SK-N-SH (cell line): ENCODE measurements at regions not wholly inside any gene's neighbourhood (a gene's known extent, or its start where the extent isn't known, plus 50 kb on each side); places are given as distances from the start of the nearest gene placed in this dataset.

Source experiments
- CTCF ChIA-PET: fragments of 300-600, 350-600 bp; formaldehyde crosslinking; extraction: SDS; loops from one replicate; lab custom pipeline; 2021; lab: Yijun Ruan, JAX
- POLR2A ChIA-PET: fragments of 350-600 bp; sonication (Branson Sonifier 250); formaldehyde crosslinking; extraction: SDS; loops from one replicate; lab custom pipeline; 2020; ENCODE audit warnings: antibody characterized with exemption, inconsistent platforms; lab: Yijun Ruan, JAX
- DNase-seq: peaks from one replicate; pipeline ENCODE4 v3.0.0; 2012
- H2AFZ ChIP-seq: fragments of 200-600 bp; sonication (generic); 2 replicates; pipeline ENCODE4 v1.8.1; 2016; ENCODE audit warnings: antibody characterized with exemption, mild to moderate bottlenecking, low read depth
- H3F3A ChIP-seq: fragments of 200-600 bp; sonication (generic); replicated peaks from 2 replicates; pipeline ENCODE3; 2016; ENCODE audit warnings: antibody characterized with exemption, mild to moderate bottlenecking; ENCODE audit not compliant: insufficient read depth
- H3K27ac ChIP-seq, 2 experiments: fragments of 200-500 bp in 1 of 2; fragments of 200-600 bp in 1 of 2; sonication (Bioruptor generic) in 1 of 2; sonication (generic), shearing (Covaris generic) in 1 of 2; 2 replicates each; pipeline versions ENCODE4 v1.5.1 to v1.6.1; 2014 to 2016; ENCODE audit warnings: low read depth in 2 of 2, inconsistent platforms in 1 of 2, low read length in 1 of 2, mild to moderate bottlenecking in 1 of 2, mixed read lengths in 1 of 2
- H3K27me3 ChIP-seq: fragments of 200-600 bp; sonication (generic), shearing (Covaris generic); 2 replicates; pipeline ENCODE4 v1.6.1; 2016; ENCODE audit warnings: mixed run types; ENCODE audit not compliant: insufficient read depth
- H3K36me3 ChIP-seq, 2 experiments: fragments of 200-500 bp in 1 of 2; fragments of 200-600 bp in 1 of 2; sonication (Bioruptor generic) in 1 of 2; sonication (generic) in 1 of 2; replicated peaks in 1 of 2; 2 replicates each; pipeline versions ENCODE3 to v1.5.1; 2014 to 2016; ENCODE audit warnings: low read length in 1 of 2, mild to moderate bottlenecking in 1 of 2; ENCODE audit not compliant: insufficient read depth in 2 of 2, control insufficient read depth in 1 of 2
- H3K4me1 ChIP-seq, 2 experiments: fragments of 200-500 bp in 1 of 2; fragments of 200-600 bp in 1 of 2; sonication (Bioruptor generic) in 1 of 2; sonication (generic), shearing (Covaris generic) in 1 of 2; 2 replicates each; pipeline versions ENCODE4 v1.5.1 to v1.6.1; 2014 to 2016; ENCODE audit warnings: low read depth in 1 of 2, low read length in 1 of 2, mixed run types in 1 of 2; ENCODE audit not compliant: insufficient read depth in 2 of 2, control insufficient read depth in 1 of 2
- H3K4me2 ChIP-seq: fragments of 200-600 bp; sonication (generic), shearing (Covaris generic); 2 replicates; pipeline ENCODE4 v1.6.1; 2017; ENCODE audit warnings: mixed run types
- H3K4me3 ChIP-seq, 2 experiments: fragments of 200-500 bp in 1 of 2; fragments of 200-600 bp in 1 of 2; sonication (Bioruptor generic) in 1 of 2; sonication (generic), shearing (Covaris generic) in 1 of 2; 2 replicates each; pipeline versions ENCODE4 v1.5.1 to v1.8.1; 2014 to 2016; ENCODE audit warnings: low read depth in 2 of 2, inconsistent platforms in 1 of 2, low read length in 1 of 2, mild to moderate bottlenecking in 1 of 2, mixed read lengths in 1 of 2, moderate library complexity in 1 of 2
- H3K79me2 ChIP-seq: fragments of 200-600 bp; sonication (generic); 2 replicates; pipeline ENCODE4 v1.8.1; 2017; ENCODE audit warnings: mild to moderate bottlenecking; ENCODE audit not compliant: insufficient read depth
- H3K9ac ChIP-seq: fragments of 200-600 bp; sonication (generic); 2 replicates; pipeline ENCODE4 v1.6.1; 2017; ENCODE audit warnings: mixed run types
- H3K9me2 ChIP-seq: fragments of 200-600 bp; sonication (generic); 2 replicates; pipeline ENCODE4 v1.6.1; 2017; ENCODE audit warnings: mixed run types
- H3K9me3 ChIP-seq: fragments of 200-600 bp; sonication (generic); 2 replicates; pipeline ENCODE4 v1.6.1; 2017; ENCODE audit warnings: mixed run types, mild to moderate bottlenecking, moderate library complexity
- H4K20me1 ChIP-seq: fragments of 200-600 bp; sonication (generic); 2 replicates; pipeline ENCODE4 v1.6.1; 2017; ENCODE audit warnings: mild to moderate bottlenecking, mixed run types; ENCODE audit not compliant: insufficient read depth
- CTCF ChIP-seq: fragments of 200-600 bp; sonication (generic); IDR thresholded peaks from 2 replicates; pipeline ENCODE4 v1.6.1; 2017; ENCODE audit warnings: antibody characterized with exemption, mild to moderate bottlenecking, moderate library complexity
- GABPA ChIP-seq: IDR thresholded peaks from 2 replicates; pipeline ENCODE4 v1.4.0; 2012; ENCODE audit warnings: low read depth, mild to moderate bottlenecking
- NRF1 ChIP-seq: IDR thresholded peaks from 2 replicates; pipeline ENCODE4 v1.6.1; 2012; ENCODE audit warnings: low read depth, mild to moderate bottlenecking, low read length
- POLR2AphosphoS5 ChIP-seq: IDR thresholded peaks from 2 replicates; pipeline ENCODE4 v1.6.1; 2012; ENCODE audit warnings: low read depth, low read length
- RAD21 ChIP-seq: IDR thresholded peaks from 2 replicates; pipeline ENCODE4 v1.6.1; 2012; ENCODE audit warnings: mild to moderate bottlenecking, low read length
- SIN3A ChIP-seq: IDR thresholded peaks from 2 replicates; pipeline ENCODE4 v1.6.1; 2012; ENCODE audit warnings: low read depth, mild to moderate bottlenecking, low read length, moderate library complexity, borderline replicate concordance
- SMC3 ChIP-seq: IDR thresholded peaks from 2 replicates; pipeline ENCODE4 v1.6.1; 2012; ENCODE audit warnings: low read depth, low read length, improper control_type of control experiment
- TCF12 ChIP-seq: IDR thresholded peaks from 2 replicates; pipeline ENCODE4 v1.4.0; 2012
- WGBS: methylation state at CpG from one replicate; pipeline ENCODE4 v1.1.6; 2017; ENCODE audit warnings: low lambda C conversion rate; 5-methylcytosine and 5-hydroxymethylcytosine counted together
- TF ChIP-seq, protein P1 (sequence below): IDR thresholded peaks from 2 replicates; pipeline ENCODE4 v1.6.1; 2012; ENCODE audit warnings: mild to moderate bottlenecking, low read depth, low read length, moderate library complexity
- TF ChIP-seq, protein P2 (sequence below): fragments of 150-350 bp; IDR thresholded peaks from 2 replicates; pipeline ENCODE4 v1.6.1; 2017; ENCODE audit warnings: antibody characterized with exemption, low read length, low read depth, borderline replicate concordance

DNA sequence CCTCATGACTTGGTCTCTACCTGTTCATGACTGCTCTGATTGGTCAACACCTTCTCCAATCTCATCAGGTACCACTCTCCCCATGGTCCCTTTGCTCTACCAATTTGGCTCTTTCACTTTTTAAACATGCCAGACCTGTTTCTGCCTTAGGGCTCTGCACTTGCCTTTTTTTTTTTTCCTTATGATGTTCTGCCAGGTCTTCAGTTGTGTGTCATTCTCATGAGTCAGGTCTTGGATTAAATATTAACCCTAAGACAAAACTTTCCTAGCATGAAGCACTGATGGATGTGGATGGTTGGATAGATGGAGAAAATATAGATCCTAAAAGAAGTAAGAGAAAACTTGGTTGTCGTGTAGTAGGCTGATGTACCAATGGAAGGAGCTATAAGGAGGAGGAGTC lies 219.3 kb downstream of the TTC32 start:
- no peaks in the 10 kb centered on the region for H3K9me2 ChIP-seq
- ChIA-PET CTCF (interaction anchor here (1.1 kb wide), 1 partner anchor 28 kb away, joined by 3 read pairs; no protein-coding TSS in a partner anchor), POLR2A (no interaction called here)
- no peak overlapping the region for H3K27ac ChIP-seq
- DNase-seq = no peak
- TF ChIP-seq CTCF = no peak
- no peak for TF ChIP-seq RAD21
- TF ChIP-seq, protein P1, sequence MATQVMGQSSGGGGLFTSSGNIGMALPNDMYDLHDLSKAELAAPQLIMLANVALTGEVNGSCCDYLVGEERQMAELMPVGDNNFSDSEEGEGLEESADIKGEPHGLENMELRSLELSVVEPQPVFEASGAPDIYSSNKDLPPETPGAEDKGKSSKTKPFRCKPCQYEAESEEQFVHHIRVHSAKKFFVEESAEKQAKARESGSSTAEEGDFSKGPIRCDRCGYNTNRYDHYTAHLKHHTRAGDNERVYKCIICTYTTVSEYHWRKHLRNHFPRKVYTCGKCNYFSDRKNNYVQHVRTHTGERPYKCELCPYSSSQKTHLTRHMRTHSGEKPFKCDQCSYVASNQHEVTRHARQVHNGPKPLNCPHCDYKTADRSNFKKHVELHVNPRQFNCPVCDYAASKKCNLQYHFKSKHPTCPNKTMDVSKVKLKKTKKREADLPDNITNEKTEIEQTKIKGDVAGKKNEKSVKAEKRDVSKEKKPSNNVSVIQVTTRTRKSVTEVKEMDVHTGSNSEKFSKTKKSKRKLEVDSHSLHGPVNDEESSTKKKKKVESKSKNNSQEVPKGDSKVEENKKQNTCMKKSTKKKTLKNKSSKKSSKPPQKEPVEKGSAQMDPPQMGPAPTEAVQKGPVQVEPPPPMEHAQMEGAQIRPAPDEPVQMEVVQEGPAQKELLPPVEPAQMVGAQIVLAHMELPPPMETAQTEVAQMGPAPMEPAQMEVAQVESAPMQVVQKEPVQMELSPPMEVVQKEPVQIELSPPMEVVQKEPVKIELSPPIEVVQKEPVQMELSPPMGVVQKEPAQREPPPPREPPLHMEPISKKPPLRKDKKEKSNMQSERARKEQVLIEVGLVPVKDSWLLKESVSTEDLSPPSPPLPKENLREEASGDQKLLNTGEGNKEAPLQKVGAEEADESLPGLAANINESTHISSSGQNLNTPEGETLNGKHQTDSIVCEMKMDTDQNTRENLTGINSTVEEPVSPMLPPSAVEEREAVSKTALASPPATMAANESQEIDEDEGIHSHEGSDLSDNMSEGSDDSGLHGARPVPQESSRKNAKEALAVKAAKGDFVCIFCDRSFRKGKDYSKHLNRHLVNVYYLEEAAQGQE = no peak
- TF ChIP-seq TCF12 = no peak
- no peak for TF ChIP-seq GABPA
- no peak for TF ChIP-seq NRF1
- H3K4me2 ChIP-seq = no peak overlapping the region
- no peaks in the 10 kb centered on the region for H3K36me3 ChIP-seq
- no peaks in the 10 kb centered on the region for H3F3A ChIP-seq
- no peaks in the 10 kb centered on the region for H3K4me1 ChIP-seq
- WGBS = 5% methylated on average over 1 of the region's 1 CpG
- no peak overlapping the region for H2AFZ ChIP-seq
- no peaks in the 10 kb centered on the region for H4K20me1 ChIP-seq
- peaks cover 10% of the 10 kb centered on the region; the same call in 1 of the 2 replicates for H3K27me3 ChIP-seq
- H3K9ac ChIP-seq = no peak overlapping the region
- H3K79me2 ChIP-seq = no peaks in the 10 kb centered on the region
- H3K4me3 ChIP-seq = no peak overlapping the region
- no peaks in the 10 kb centered on the region for H3K9me3 ChIP-seq

DNA sequence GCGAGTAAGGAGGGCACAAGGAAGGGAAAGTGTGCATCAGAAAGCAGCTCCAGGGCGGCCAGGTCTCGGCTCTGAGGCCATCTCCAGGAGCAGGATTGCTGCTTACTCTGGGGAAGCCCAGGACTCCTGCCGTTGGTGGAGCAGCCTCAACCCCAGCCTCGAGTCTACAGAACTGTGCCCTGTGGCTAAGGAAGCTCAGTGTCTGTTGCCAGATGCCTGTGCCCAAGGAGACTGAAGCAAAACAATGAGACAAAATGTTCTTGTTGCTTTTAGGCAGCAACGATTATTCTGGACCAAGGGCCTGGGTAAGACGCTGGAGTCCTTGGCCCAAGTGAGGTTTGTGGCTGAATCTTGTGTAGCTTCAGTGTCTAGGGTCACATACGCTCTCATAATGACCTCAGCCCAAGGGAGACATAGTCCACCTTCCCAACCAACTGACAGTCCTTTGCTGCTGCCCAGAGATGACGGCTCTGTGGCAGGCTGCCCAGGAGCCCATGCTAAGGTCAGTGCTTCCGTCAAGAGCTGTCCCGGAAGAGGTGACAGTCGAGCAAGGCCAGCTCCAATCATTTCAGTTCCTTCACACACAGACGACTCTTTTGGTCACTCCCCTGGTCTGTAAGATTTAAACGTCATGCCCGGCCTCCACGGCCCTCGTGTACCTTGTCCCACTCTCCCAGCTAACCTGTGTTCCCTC lies 223.8 kb downstream of the TTC32 start:
- Histone ChIP-seq H3K27me3 (peaks cover 5% of the 10 kb centered on the region; the same call in 1 of the 2 replicates), H3K9me3 (no peaks in the 10 kb centered on the region), H3F3A (no peaks in the 10 kb centered on the region), H3K4me2 (no peak overlapping the region), H4K20me1 (no peaks in the 10 kb centered on the region), H3K4me1 (peaks cover 0 to 29% of the 10 kb centered on the region in 2 experiments; a peak in 2 of 4 replicates), H3K9ac (no peak overlapping the region), H3K36me3 (no peaks in the 10 kb centered on the region), H3K4me3 (no peak overlapping the region), H3K79me2 (no peaks in the 10 kb centered on the region), H2AFZ (no peak overlapping the region), H3K27ac (no peak overlapping the region), H3K9me2 (no peaks in the 10 kb centered on the region)
- POLR2A ChIA-PET = no interaction called here
- DNase-seq = no peak
- TF ChIP-seq POLR2AphosphoS5 (no peak), CTCF (no peak), SMC3 (no peak), SIN3A (no peak)
- TF ChIP-seq, protein P2, sequence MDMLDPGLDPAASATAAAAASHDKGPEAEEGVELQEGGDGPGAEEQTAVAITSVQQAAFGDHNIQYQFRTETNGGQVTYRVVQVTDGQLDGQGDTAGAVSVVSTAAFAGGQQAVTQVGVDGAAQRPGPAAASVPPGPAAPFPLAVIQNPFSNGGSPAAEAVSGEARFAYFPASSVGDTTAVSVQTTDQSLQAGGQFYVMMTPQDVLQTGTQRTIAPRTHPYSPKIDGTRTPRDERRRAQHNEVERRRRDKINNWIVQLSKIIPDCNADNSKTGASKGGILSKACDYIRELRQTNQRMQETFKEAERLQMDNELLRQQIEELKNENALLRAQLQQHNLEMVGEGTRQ = no peak
- WGBS = 47% methylated on average over 17 of the region's 17 CpGs
- CTCF ChIA-PET = interaction anchor here (1.0 kb wide), 2 partner anchors 29 to 34 kb away, joined by 3 read pairs; no protein-coding TSS in a partner anchor
